ENCODE measurements at regions not wholly inside any gene's neighbourhood (a gene's known extent, or its start where the extent isn't known, plus 50 kb on each side); places are given as distances from the start of the nearest gene placed in this dataset.

GRCh38 chr13:50549221-50549942 lies 294.1 kb downstream of the DLEU7 start:
- TF ChIP-seq CTCF (conservative IDR thresholded peaks at IDR 0.05; ENCODE audit: low read depth, low read length) (no peak), EZH2 (IDR thresholded peaks at IDR 0.05; ENCODE audit: borderline replicate concordance, low read depth, low read length, poor library complexity, severe bottlenecking) (no peak)
